IgD-negative memory B cell (primary cell): ENCODE measurements at regions not wholly inside any gene's neighbourhood (a gene's known extent, or its start where the extent isn't known, plus 50 kb on each side); places are given as distances from the start of the nearest gene placed in this dataset.

Experiments
- H3K27ac Mint-ChIP-seq, 3 donors: one replicate each; pipeline ENCODE4 v1.8.0; 2020 to 2022; ENCODE audit warnings: mild to moderate bottlenecking in 3 of 3, mixed read lengths in 3 of 3, moderate library complexity in 1 of 3
- H3K27me3 Mint-ChIP-seq: one replicate; pipeline ENCODE4 v1.8.0; 2021; ENCODE audit warnings: mixed read lengths
- H3K36me3 Mint-ChIP-seq: one replicate; pipeline ENCODE4 v1.8.0; 2020; ENCODE audit warnings: mild to moderate bottlenecking, mixed read lengths
- H3K4me1 Mint-ChIP-seq, 3 donors: one replicate each; pipeline ENCODE4 v1.8.0; 2020 to 2022; ENCODE audit warnings: mixed read lengths in 3 of 3, mild to moderate bottlenecking in 1 of 3
- H3K4me3 Mint-ChIP-seq, 4 donors: one replicate each; pipeline ENCODE4 v1.8.0; 2020 to 2022; ENCODE audit warnings: mild to moderate bottlenecking in 4 of 4, mixed read lengths in 4 of 4, moderate library complexity in 3 of 4
- H3K9me3 Mint-ChIP-seq, 3 donors: one replicate each; pipeline ENCODE4 v1.8.0; 2020 to 2021; ENCODE audit warnings: mixed read lengths in 3 of 3, mild to moderate bottlenecking in 1 of 3

DNA sequence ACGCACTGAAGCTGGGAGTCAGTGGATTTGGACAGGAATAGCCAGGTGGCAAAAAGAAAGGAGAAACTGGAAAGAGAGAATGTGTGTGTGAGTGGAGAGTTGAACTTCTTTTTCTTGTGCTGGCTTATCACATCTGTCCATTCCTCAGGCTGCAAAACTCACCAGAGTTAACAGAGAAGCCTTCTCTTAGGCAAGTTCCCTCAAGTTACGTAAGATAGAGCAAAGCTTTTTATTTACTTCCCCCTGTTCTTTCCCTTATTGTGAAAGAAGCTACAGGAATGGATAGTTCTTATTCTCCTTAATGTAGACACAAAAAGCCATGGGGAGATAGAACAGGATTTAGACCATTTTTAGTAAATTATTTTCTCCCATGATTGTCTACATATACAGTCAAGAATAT is 188.6 kb downstream of the BMP2 start:
- H3K9me3 Mint-ChIP-seq = peaks cover 3 to 14% (median 3%) of the 10 kb centered on the region in 3 donors
- H3K36me3 Mint-ChIP-seq = no peaks in the 10 kb centered on the region
- no peak overlapping the region for H3K27ac Mint-ChIP-seq
- no peak overlapping the region for H3K4me3 Mint-ChIP-seq
- no peaks in the 10 kb centered on the region for H3K27me3 Mint-ChIP-seq
- H3K4me1 Mint-ChIP-seq = no peaks in the 10 kb centered on the region

GRCh38 chr20:6956574-6956973 is 189.1 kb downstream of the BMP2 start:
- peaks cover 3 to 12% (median 6%) of the 10 kb centered on the region in 3 donors for H3K9me3 Mint-ChIP-seq
- H3K27me3 Mint-ChIP-seq = no peaks in the 10 kb centered on the region
- H3K27ac Mint-ChIP-seq = no peak overlapping the region
- no peaks in the 10 kb centered on the region for H3K36me3 Mint-ChIP-seq
- no peak overlapping the region for H3K4me3 Mint-ChIP-seq
- no peaks in the 10 kb centered on the region for H3K4me1 Mint-ChIP-seq

DNA sequence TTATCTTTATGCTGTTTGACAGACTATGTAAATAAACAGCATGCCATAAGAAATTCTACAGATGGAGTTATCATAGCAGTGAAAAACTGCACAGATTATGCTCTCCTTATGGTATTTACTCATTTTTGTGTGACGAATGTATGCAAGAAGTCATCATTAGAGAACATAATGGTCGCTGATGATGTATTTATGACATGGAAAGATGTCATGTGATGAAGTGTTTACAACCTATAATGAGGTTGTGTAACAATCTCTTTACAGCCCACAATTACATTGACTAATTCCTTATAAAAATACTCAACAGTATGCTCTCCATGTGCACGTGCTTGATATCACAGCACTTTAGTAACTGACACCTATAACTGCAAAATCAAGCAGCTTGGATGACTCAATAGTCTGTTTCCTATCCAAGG is 192.4 kb downstream of the BMP2 start:
- H3K4me1 Mint-ChIP-seq = no peaks in the 10 kb centered on the region
- H3K27me3 Mint-ChIP-seq = no peaks in the 10 kb centered on the region
- no peaks in the 10 kb centered on the region for H3K36me3 Mint-ChIP-seq
- no peak overlapping the region for H3K4me3 Mint-ChIP-seq
- peaks cover 3 to 10% (median 4%) of the 10 kb centered on the region in 3 donors for H3K9me3 Mint-ChIP-seq
- H3K27ac Mint-ChIP-seq = no peak overlapping the region

- Mint-ChIP-seq H3K4me1 (no peaks in the 10 kb centered on the region), H3K27ac (no peak overlapping the region), H3K9me3 (peaks cover 6 to 16% (median 8%) of the 10 kb centered on the region in 3 donors), H3K27me3 (no peaks in the 10 kb centered on the region), H3K4me3 (no peak overlapping the region), H3K36me3 (peaks cover 2% of the 10 kb centered on the region)
Observed at GRCh38 chr20:6966721-6967120, 199.2 kb downstream of the BMP2 start.

GRCh38 chr20:6974838-6975237 is 207.4 kb downstream of the BMP2 start:
- no peaks in the 10 kb centered on the region for H3K4me1 Mint-ChIP-seq
- H3K27ac Mint-ChIP-seq = no peak overlapping the region
- H3K4me3 Mint-ChIP-seq = no peak overlapping the region
- H3K9me3 Mint-ChIP-seq = peaks cover 2 to 5% (median 3%) of the 10 kb centered on the region in 3 donors
- H3K27me3 Mint-ChIP-seq = no peaks in the 10 kb centered on the region
- no peaks in the 10 kb centered on the region for H3K36me3 Mint-ChIP-seq

DNA sequence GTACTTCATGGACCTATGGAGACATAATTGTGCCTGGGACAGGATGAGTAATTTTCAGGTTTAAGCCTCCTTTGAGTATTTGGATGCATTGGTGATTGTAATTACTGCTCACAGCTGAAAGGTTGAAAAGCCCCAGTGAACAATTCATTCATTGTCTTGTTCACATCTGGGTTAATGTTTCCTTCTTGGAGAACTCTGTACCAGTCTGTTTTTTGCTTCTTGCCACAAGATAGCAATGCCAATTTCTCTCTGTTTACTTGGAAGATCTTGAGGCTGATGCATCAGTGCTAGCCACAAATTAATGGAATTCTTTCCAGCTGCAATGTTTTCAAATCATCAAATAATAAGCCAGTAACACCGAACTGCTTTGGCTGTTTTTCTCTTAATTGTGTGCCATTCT is 207.8 kb downstream of the BMP2 start:
- Mint-ChIP-seq H3K4me1 (no peaks in the 10 kb centered on the region), H3K27ac (no peak overlapping the region), H3K36me3 (no peaks in the 10 kb centered on the region), H3K9me3 (peaks cover 2 to 5% (median 3%) of the 10 kb centered on the region in 3 donors), H3K4me3 (no peak overlapping the region), H3K27me3 (no peaks in the 10 kb centered on the region)

DNA sequence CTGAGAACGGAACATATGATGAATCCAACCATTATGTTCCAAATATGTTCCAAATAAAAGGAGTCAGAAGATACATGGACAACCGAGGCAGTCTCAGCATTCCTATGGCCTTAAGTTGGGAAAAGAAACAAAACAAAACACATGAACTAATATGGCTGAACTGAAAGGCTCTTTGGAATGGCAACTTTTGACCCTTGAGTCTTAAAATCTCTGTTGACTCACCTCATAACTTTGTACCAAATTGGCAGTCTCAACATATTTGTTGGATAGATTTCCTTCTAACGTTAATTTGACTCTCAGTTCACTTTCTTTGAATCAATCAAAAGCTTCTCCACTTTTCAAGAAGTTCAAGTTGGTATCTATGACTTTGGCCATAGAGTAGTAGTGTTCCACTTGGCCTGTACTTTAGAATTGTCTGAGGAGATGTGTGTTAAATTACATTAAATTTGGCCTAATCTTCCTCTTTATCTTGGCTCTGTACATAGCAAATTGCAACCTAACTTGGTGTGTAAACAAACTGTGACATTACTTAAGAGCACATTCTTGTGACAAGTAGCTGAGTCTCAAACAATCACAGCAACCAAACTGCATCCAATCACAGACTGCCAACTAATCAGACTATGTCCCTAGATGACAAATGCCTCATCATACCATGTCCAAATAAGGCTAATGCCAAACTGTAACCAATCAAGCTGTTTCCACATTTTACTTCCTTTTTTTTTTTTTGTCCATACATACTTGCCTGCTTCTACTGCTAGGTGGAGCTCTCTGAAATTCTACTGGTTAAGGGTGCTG is 208.8 kb downstream of the BMP2 start:
- Mint-ChIP-seq H3K36me3 (no peaks in the 10 kb centered on the region), H3K27me3 (no peaks in the 10 kb centered on the region), H3K4me3 (no peak overlapping the region), H3K4me1 (no peaks in the 10 kb centered on the region), H3K9me3 (peaks cover 2 to 4% (median 3%) of the 10 kb centered on the region in 3 donors), H3K27ac (no peak overlapping the region)

DNA sequence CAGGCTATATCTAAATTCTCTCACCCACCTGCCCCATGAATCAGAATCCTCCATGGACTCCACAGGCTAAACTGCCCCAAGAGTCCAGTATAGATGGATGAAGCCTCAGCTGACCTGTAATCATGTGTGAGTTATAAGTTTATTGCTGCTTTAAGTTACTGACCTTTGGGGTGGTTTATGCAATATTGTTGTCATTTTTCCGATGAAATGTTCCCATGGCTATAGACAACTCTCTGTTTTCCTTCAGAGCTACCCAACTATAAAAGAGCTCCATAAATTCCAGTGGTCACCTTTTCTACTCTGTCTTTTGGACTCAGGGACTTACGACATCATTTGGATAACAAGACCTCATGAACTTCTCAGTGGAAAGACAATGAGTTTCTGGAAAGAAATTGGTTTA is 212.1 kb downstream of the BMP2 start:
- H3K4me3 Mint-ChIP-seq = no peak overlapping the region
- no peaks in the 10 kb centered on the region for H3K27me3 Mint-ChIP-seq
- no peak overlapping the region for H3K27ac Mint-ChIP-seq
- H3K9me3 Mint-ChIP-seq = peaks cover 2 to 6% (median 5%) of the 10 kb centered on the region in 3 donors
- H3K4me1 Mint-ChIP-seq = no peaks in the 10 kb centered on the region
- no peaks in the 10 kb centered on the region for H3K36me3 Mint-ChIP-seq

DNA sequence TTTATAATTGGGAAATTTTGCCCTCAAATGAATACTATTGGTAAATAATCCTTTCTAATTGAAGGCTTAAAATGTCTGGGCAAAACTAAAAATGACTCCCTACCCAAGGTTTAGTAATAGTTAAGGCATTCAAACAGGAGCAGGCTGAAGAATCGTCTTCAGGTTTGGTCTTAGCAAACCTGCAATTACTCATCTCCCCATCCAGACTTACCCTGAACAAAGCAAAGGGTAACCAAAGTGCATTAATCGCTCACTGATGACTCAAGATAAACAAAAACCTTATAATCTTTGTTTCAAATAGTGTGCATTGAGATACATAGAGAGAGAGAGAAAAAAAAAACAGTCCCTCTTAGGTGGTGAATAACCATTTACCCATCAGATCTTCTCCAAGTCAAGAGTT is 225.5 kb downstream of the BMP2 start:
- H3K4me1 Mint-ChIP-seq = no peaks in the 10 kb centered on the region
- no peaks in the 10 kb centered on the region for H3K36me3 Mint-ChIP-seq
- no peak overlapping the region for H3K27ac Mint-ChIP-seq
- peaks cover 4 to 19% (median 10%) of the 10 kb centered on the region in 3 donors for H3K9me3 Mint-ChIP-seq
- H3K27me3 Mint-ChIP-seq = no peaks in the 10 kb centered on the region
- no peak overlapping the region for H3K4me3 Mint-ChIP-seq

- peaks cover 4 to 19% (median 8%) of the 10 kb centered on the region in 3 donors for H3K9me3 Mint-ChIP-seq
Observed at GRCh38 chr20:6993511-6993910, 226.0 kb downstream of the BMP2 start.

DNA sequence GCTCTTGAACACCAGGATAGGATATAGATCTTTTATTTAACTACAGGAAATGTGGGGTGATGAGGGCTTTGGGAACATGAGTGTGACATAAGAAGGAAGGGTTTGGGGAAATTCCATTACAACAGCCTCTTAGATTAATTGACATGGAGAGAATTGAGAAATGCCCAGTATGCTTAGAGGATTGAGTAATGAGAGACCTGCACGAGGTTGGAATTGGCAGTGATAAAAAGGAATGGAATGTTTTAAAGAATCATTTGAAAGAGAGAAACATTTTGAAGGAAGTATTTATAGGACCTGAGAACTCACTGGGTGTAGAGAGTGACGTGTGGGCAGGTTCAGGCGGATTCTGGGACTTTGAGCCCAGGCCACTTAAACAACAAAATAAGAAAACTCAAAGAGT is 227.0 kb downstream of the BMP2 start:
- Mint-ChIP-seq H3K36me3 (no peaks in the 10 kb centered on the region), H3K27me3 (no peaks in the 10 kb centered on the region), H3K4me1 (no peaks in the 10 kb centered on the region), H3K27ac (no peak overlapping the region), H3K4me3 (no peak overlapping the region), H3K9me3 (peaks cover 4 to 16% (median 8%) of the 10 kb centered on the region in 3 donors)

More at GRCh38 chr20:6993511-6993910, 226.0 kb downstream of the BMP2 start:
- Mint-ChIP-seq H3K36me3 (no peaks in the 10 kb centered on the region), H3K27ac (no peak overlapping the region), H3K4me3 (no peak overlapping the region), H3K27me3 (no peaks in the 10 kb centered on the region), H3K4me1 (no peaks in the 10 kb centered on the region)

DNA sequence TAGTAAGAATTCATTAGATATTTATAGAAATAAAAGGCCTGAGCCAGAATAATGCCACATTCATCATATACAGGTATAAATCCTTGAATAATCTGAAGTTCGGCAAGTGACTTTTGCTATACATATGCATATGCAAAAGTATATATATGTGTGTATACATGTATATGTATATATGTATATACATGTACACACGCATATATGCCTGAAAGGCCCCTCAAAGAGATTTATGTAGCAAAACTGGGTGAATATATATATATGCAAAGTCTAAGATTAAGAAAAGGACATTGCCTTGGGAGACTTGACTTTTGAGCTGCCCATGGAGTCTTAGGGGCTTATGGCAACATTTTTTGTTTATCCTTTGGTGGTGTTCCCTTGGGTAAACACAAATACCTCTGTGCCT is 231.4 kb downstream of the BMP2 start:
- Mint-ChIP-seq H3K4me1 (no peaks in the 10 kb centered on the region), H3K4me3 (no peak overlapping the region), H3K9me3 (peaks cover 4 to 6% (median 4%) of the 10 kb centered on the region in 3 donors), H3K36me3 (no peaks in the 10 kb centered on the region), H3K27me3 (no peaks in the 10 kb centered on the region), H3K27ac (no peak overlapping the region)

DNA sequence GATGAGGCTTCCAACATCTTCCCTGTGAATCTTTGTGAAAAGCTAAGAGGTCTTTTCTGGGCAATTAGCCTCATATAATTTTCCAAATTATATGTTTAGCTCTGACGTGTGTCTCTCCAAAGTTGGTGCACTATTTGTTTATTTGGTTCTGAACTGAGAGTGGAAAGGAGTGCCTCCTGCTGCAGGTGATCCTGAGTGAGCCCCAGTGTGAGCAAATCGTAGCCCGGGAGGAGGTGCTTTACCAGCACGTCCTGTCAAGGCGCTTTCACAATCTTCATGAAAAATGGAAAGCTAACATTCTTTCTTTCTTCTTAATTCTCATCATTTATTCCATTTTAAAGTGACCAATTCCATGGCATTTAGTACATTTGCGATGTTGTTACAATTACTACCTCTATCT is 231.9 kb downstream of the BMP2 start:
- Mint-ChIP-seq H3K27me3 (no peaks in the 10 kb centered on the region), H3K9me3 (peaks cover 2 to 4% (median 3%) of the 10 kb centered on the region in 3 donors), H3K36me3 (no peaks in the 10 kb centered on the region), H3K4me3 (no peak overlapping the region), H3K4me1 (no peaks in the 10 kb centered on the region), H3K27ac (no peak overlapping the region)

DNA sequence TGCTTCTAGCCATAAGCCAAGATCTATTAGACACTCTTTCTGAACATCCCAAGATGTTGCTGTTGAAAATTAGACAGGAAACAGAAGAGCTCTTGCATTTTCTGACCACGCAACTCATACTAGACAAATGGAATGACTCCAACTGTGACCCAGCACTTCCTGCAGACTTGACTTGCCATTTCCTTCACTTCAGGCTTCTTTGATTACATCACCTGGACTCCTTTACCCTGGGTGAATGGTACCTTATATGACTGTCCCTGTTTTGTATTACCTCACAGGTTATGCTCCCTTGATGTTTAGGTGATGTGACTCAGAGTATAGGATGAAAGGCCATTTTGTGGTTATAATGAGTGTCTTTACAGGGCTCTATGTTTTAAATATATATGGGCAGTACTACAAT is 236.1 kb downstream of the BMP2 start:
- no peaks in the 10 kb centered on the region for H3K27me3 Mint-ChIP-seq
- H3K27ac Mint-ChIP-seq = no peak overlapping the region
- H3K4me3 Mint-ChIP-seq = no peak overlapping the region
- H3K4me1 Mint-ChIP-seq = no peaks in the 10 kb centered on the region
- peaks cover 4 to 14% (median 7%) of the 10 kb centered on the region in 3 donors for H3K9me3 Mint-ChIP-seq
- H3K36me3 Mint-ChIP-seq = no peaks in the 10 kb centered on the region

- peaks cover 4 to 22% (median 8%) of the 10 kb centered on the region in 3 donors for H3K9me3 Mint-ChIP-seq
- H3K4me1 Mint-ChIP-seq = no peaks in the 10 kb centered on the region
- H3K36me3 Mint-ChIP-seq = no peaks in the 10 kb centered on the region
- H3K27me3 Mint-ChIP-seq = no peaks in the 10 kb centered on the region
- H3K27ac Mint-ChIP-seq = no peak overlapping the region
- H3K4me3 Mint-ChIP-seq = no peak overlapping the region
Observed at GRCh38 chr20:7004801-7005200, 237.3 kb downstream of the BMP2 start.

- no peak overlapping the region for H3K4me3 Mint-ChIP-seq
- H3K36me3 Mint-ChIP-seq = no peaks in the 10 kb centered on the region
- peaks cover 2 to 23% (median 9%) of the 10 kb centered on the region in 3 donors for H3K9me3 Mint-ChIP-seq
- H3K27ac Mint-ChIP-seq = no peak overlapping the region
- no peaks in the 10 kb centered on the region for H3K27me3 Mint-ChIP-seq
- no peaks in the 10 kb centered on the region for H3K4me1 Mint-ChIP-seq
Observed at GRCh38 chr20:7010527-7010926, 243.0 kb downstream of the BMP2 start.
